Thyroid gland (tissue), 4 donors: ENCODE measurements at regions not wholly inside any gene's neighbourhood (a gene's known extent, or its start where the extent isn't known, plus 50 kb on each side); places are given as distances from the start of the nearest gene placed in this dataset.
"Not testable (repeated sequence)": the region's sequence is repeated elsewhere in the genome, so short reads cannot be mapped to it uniquely, and the experiment has no call there.

Experiments used
- DNase-seq, 2 donors: peaks; one replicate each; pipeline ENCODE4 v3.0.0-alpha.2; 2019
- H3K27ac ChIP-seq, 3 donors: fragments of 200-600 bp; sonication (generic); 1 replicate in 2 of 3; 2 replicates in 1 of 3; pipeline ENCODE4 v1.5.1; 2016 to 2019; ENCODE audit warnings: mild to moderate bottlenecking in 1 of 3, moderate library complexity in 1 of 3
- H3K27me3 ChIP-seq: fragments of 200-600 bp; sonication (generic); one replicate; pipeline ENCODE4 v1.5.1; 2019
- H3K36me3 ChIP-seq, 2 donors: fragments of 200-600 bp; sonication (generic); one replicate each; pipeline ENCODE4 v1.5.1; 2016 to 2019
- H3K4me1 ChIP-seq, 2 donors: fragments of 200-600 bp; sonication (generic); one replicate each; pipeline ENCODE4 v1.5.1; 2017 to 2019
- H3K4me3 ChIP-seq, 3 donors: fragments of 200-600 bp; sonication (generic); replicated peaks in 1 of 3; 1 replicate in 2 of 3; 2 replicates in 1 of 3; pipeline ENCODE4 v1.5.1; 2016; ENCODE audit warnings: mild to moderate bottlenecking in 1 of 3
- H3K9me3 ChIP-seq: fragments of 200-600 bp; sonication (generic); one replicate; pipeline ENCODE4 v1.5.1; 2017
- CTCF ChIP-seq, 6 experiments: fragments of 200-600 bp in 3 of 6; fragments of 450-650 bp in 3 of 6; sonication (generic) in 3 of 6; IDR thresholded peaks; one replicate each; pipeline ENCODE4 v1.5.1; 2016 to 2019; ENCODE audit warnings: antibody characterized with exemption in 6 of 6, mild to moderate bottlenecking in 2 of 6, inconsistent platforms in 1 of 6, moderate library complexity in 1 of 6
- POLR2A ChIP-seq, 2 donors: fragments of 450-650 bp; IDR thresholded peaks; one replicate each; pipeline ENCODE4 v1.6.1; 2017; ENCODE audit warnings: antibody characterized with exemption in 2 of 2, mild to moderate bottlenecking in 2 of 2, moderate library complexity in 1 of 2
- WGBS, 2 donors: methylation state at CpG; one replicate each; pipeline ENCODE4 v1.1.5; 2017; 5-methylcytosine and 5-hydroxymethylcytosine counted together
- intact Hi-C: fragments of 100-400 bp; cut with DNase I; formaldehyde crosslinking; loops from one replicate; pipeline ENCODE4 v1.15.1; 2023

- TF ChIP-seq POLR2A (IDR thresholded peaks at IDR 0.05) (no peak), CTCF (IDR thresholded peaks at IDR 0.05) (peak in 5 of 6 experiments; percentile 17 to 82 (median 61))
- peak; percentile 27 to 41 for DNase-seq
- 2 to 11% methylated on average over 2 of the region's 2 CpGs for WGBS, 2 donors
- Histone ChIP-seq H3K27ac (peak overlapping the region in 2 of 3 donors; percentile 17 to 48), H3K27me3 (no peaks in the 10 kb centered on the region), H3K36me3 (no peaks in the 10 kb centered on the region), H3K4me1 (peaks cover 9 to 20% of the 10 kb centered on the region in 2 donors), H3K9me3 (no peaks in the 10 kb centered on the region), H3K4me3 (no peak overlapping the region)
- intact Hi-C loops = no loop called here
These were observed 69.2 kb upstream of the PNPLA4 start for GRCh38 chrX:7996414-7996813.

- intact Hi-C loops = loop anchor here (5.0 kb wide), 1 partner anchor 743 kb away; no protein-coding TSS in a partner anchor
- H3K4me1 ChIP-seq = peaks cover 9 to 10% of the 10 kb centered on the region in 2 donors
These were observed 66.7 kb upstream of the PNPLA4 start for GRCh38 chrX:7993873-7994272.

GRCh38 chrX:7988013-7988759 is 61.0 kb upstream of the PNPLA4 start:
- WGBS, 2 donors = 91 to 95% methylated on average over 4 to 6 of the region's 6 CpGs
- DNase-seq = not testable (repeated sequence)

More at GRCh38 chrX:7993873-7994272, 66.7 kb upstream of the PNPLA4 start:
- Histone ChIP-seq H3K27me3 (no peaks in the 10 kb centered on the region), H3K9me3 (no peaks in the 10 kb centered on the region), H3K4me3 (no peak overlapping the region), H3K27ac (no peak overlapping the region), H3K36me3 (no peaks in the 10 kb centered on the region)
- no peak for TF ChIP-seq CTCF (IDR thresholded peaks at IDR 0.05)
- DNase-seq = no peak
- WGBS, 2 donors = 92 to 97% methylated on average over 4 of the region's 4 CpGs

GRCh38 chrX:7987160-7988012 is 60.2 kb upstream of the PNPLA4 start:
- Histone ChIP-seq H3K4me3 (no peak overlapping the region), H3K27ac (no peak overlapping the region), H3K27me3 (no peaks in the 10 kb centered on the region), H3K36me3 (no peaks in the 10 kb centered on the region), H3K9me3 (no peaks in the 10 kb centered on the region), H3K4me1 (no peaks in the 10 kb centered on the region)
- no peak for DNase-seq
- WGBS, 2 donors = 75% methylated on average over 6 of the region's 6 CpGs
- TF ChIP-seq POLR2A (IDR thresholded peaks at IDR 0.05) (no peak), CTCF (IDR thresholded peaks at IDR 0.05) (no peak)
- intact Hi-C loops = no loop called here

More at GRCh38 chrX:7988013-7988759, 61.0 kb upstream of the PNPLA4 start:
- H3K4me3 ChIP-seq, H3K27me3 ChIP-seq, H3K4me1 ChIP-seq, H3K36me3 ChIP-seq, H3K9me3 ChIP-seq, H3K27ac ChIP-seq, intact Hi-C loops: not testable (repeated sequence)

- H3K4me1 ChIP-seq, H3K27ac ChIP-seq, H3K27me3 ChIP-seq, DNase-seq, H3K4me3 ChIP-seq, H3K36me3 ChIP-seq, H3K9me3 ChIP-seq, intact Hi-C loops: not testable (repeated sequence)
- 91 to 94% methylated on average over 9 of the region's 9 CpGs for WGBS, 2 donors
These were observed 59.5 kb upstream of the PNPLA4 start for GRCh38 chrX:7986738-7987137.

- Histone ChIP-seq H3K4me3 (no peak overlapping the region), H3K27ac (no peak overlapping the region), H3K4me1 (no peaks in the 10 kb centered on the region), H3K27me3 (no peaks in the 10 kb centered on the region), H3K9me3 (no peaks in the 10 kb centered on the region), H3K36me3 (no peaks in the 10 kb centered on the region)
- DNase-seq = no peak
- intact Hi-C loops = no loop called here
- TF ChIP-seq CTCF (IDR thresholded peaks at IDR 0.05) = no peak
- TF ChIP-seq POLR2A (IDR thresholded peaks at IDR 0.05) = no peak
These were observed 58.4 kb upstream of the PNPLA4 start for GRCh38 chrX:7985568-7985967.
